Stomach (tissue), 8 donors: ENCODE measurements at regions not wholly inside any gene's neighbourhood (a gene's known extent, or its start where the extent isn't known, plus 50 kb on each side); places are given as distances from the start of the nearest gene placed in this dataset.
A peak's percentile ranks its signal among the peaks of the same experiment; 100 is the strongest.

Experiments
- DNase-seq, 2 donors: peaks; one replicate each; pipeline versions ENCODE4 v3.0.0 to v3.0.0-alpha.2; 2013 to 2019
- H3K27ac ChIP-seq, 5 donors: fragments of 200-600 bp in 4 of 5; sonication (generic) in 4 of 5; one replicate each; pipeline ENCODE4 v1.5.1; 2013 to 2019; ENCODE audit warnings: mild to moderate bottlenecking in 1 of 5, moderate library complexity in 1 of 5
- H3K27me3 ChIP-seq, 3 donors: fragments of 200-600 bp; sonication (generic); one replicate each; pipeline ENCODE4 v1.5.1; 2017 to 2019; ENCODE audit warnings: mixed run types in 1 of 3
- H3K36me3 ChIP-seq, 4 donors: fragments of 200-600 bp; sonication (generic); 1 replicate in 3 of 4; 2 replicates in 1 of 4; pipeline ENCODE4 v1.5.1; 2016 to 2019
- H3K4me1 ChIP-seq, 4 donors: fragments of 200-600 bp; sonication (generic); one replicate each; pipeline ENCODE4 v1.5.1; 2016 to 2019
- H3K4me3 ChIP-seq, 4 donors: fragments of 200-600 bp; sonication (generic) in 3 of 4; one replicate each; pipeline ENCODE4 v1.5.1; 2016 to 2019; ENCODE audit warnings: mild to moderate bottlenecking in 1 of 4
- H3K9me3 ChIP-seq, 4 donors: fragments of 200-600 bp; sonication (generic); one replicate each; pipeline ENCODE4 v1.5.1; 2016 to 2019
- EP300 ChIP-seq: sonication (generic); formaldehyde crosslinking; IDR thresholded peaks from one replicate; pipeline ENCODE4 v1.6.1; 2017; ENCODE audit warnings: antibody characterized with exemption
- POLR2A ChIP-seq, 4 donors: fragments of 450-650 bp; IDR thresholded peaks; one replicate each; pipeline ENCODE4 v1.6.1; 2016; ENCODE audit warnings: antibody characterized with exemption in 4 of 4, control low read depth in 2 of 4, mild to moderate bottlenecking in 1 of 4, moderate library complexity in 1 of 4
- POLR2AphosphoS5 ChIP-seq, 3 donors: sonication (generic); formaldehyde crosslinking; IDR thresholded peaks; one replicate each; pipeline ENCODE4 v1.6.1; 2016; ENCODE audit warnings: antibody characterized with exemption in 3 of 3
- WGBS, 5 donors: extraction: QIAGEN DNeasy Blood & Tissue Kit in 3 of 5; methylation state at CpG; one replicate each; pipeline versions ENCODE4 v1.1.5 to v1.1.7; 2013 to 2018; 5-methylcytosine and 5-hydroxymethylcytosine counted together
- intact Hi-C: fragments of 100-400 bp; cut with DNase I; formaldehyde crosslinking; loops from one replicate; pipeline ENCODE4 v1.15.1; 2023; ENCODE audit warnings: low total_unique reads
- TF ChIP-seq, protein P1 (sequence below), 7 experiments: fragments of 450-650 bp in 4 of 7; fragments of 200-600 bp in 3 of 7; sonication (generic) in 3 of 7; IDR thresholded peaks; one replicate each; pipeline ENCODE4 v1.5.1; 2016 to 2019; ENCODE audit warnings: antibody characterized with exemption in 7 of 7, control low read depth in 2 of 7, mild to moderate bottlenecking in 1 of 7
- donor health status: healthy with polysubstance abuse.
- donor health status: Bipolar disorder and iron deficiency.
- donor health status: healthy.

- Histone ChIP-seq H3K4me1 (peaks cover 13 to 45% (median 23%) of the 10 kb centered on the region in 4 donors), H3K36me3 (no peaks in the 10 kb centered on the region), H3K27me3 (no peaks in the 10 kb centered on the region), H3K4me3 (no peak overlapping the region), H3K9me3 (no peaks in the 10 kb centered on the region), H3K27ac (peak overlapping the region in 1 of 5 donors; percentile 83)
- no peak for DNase-seq
- WGBS, 5 donors: 84 to 99% (median 97%) methylated on average over 4 to 5 of the region's 5 CpGs
- TF ChIP-seq POLR2AphosphoS5 (IDR thresholded peaks at IDR 0.05): no peak
- TF ChIP-seq, protein P1, sequence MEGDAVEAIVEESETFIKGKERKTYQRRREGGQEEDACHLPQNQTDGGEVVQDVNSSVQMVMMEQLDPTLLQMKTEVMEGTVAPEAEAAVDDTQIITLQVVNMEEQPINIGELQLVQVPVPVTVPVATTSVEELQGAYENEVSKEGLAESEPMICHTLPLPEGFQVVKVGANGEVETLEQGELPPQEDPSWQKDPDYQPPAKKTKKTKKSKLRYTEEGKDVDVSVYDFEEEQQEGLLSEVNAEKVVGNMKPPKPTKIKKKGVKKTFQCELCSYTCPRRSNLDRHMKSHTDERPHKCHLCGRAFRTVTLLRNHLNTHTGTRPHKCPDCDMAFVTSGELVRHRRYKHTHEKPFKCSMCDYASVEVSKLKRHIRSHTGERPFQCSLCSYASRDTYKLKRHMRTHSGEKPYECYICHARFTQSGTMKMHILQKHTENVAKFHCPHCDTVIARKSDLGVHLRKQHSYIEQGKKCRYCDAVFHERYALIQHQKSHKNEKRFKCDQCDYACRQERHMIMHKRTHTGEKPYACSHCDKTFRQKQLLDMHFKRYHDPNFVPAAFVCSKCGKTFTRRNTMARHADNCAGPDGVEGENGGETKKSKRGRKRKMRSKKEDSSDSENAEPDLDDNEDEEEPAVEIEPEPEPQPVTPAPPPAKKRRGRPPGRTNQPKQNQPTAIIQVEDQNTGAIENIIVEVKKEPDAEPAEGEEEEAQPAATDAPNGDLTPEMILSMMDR (IDR thresholded peaks at IDR 0.05): no peak
- no peak for TF ChIP-seq POLR2A (IDR thresholded peaks at IDR 0.05)
- TF ChIP-seq EP300: no peak
- intact Hi-C loops: no loop called here
These were observed 285.1 kb downstream of the GADD45G start for GRCh38 chr9:89889865-89890264.

DNA sequence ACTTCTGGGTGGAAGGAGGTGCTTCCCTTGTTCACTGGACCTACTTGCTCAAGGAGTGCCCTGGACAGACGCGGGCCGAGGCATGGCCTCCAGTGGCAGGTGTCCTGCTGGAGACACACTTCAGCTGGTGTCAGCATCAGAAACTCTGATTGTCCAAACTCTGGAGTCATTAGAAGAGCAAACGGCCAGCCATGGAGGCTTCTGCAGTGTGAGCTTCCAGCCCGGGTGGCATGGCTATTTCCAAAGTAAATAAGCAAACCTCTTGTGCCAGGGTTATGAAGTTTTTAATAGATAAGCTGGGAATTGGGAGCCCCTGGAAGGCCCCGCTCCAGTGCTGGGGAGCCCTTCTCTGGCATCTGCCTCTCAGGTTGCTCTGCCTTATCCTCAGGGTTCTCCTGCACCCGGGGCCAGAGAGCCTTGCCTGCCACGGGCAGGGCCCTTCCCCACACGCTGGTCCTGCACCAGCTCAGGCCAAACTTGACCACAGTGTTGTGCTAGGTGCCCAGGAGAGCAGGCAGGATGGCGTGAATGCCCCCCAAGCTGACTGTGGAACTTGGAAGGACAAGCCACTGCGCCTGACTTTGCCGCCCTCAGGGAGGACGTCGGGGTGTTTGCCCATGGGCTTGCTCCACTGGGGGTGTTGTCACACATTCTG lies 285.6 kb downstream of the GADD45G start:
- TF ChIP-seq POLR2AphosphoS5 (IDR thresholded peaks at IDR 0.05): no peak
- no peak for TF ChIP-seq EP300
- TF ChIP-seq POLR2A (IDR thresholded peaks at IDR 0.05): no peak
- no peak for DNase-seq

GRCh38 chr9:89891221-89891590 lies 286.4 kb downstream of the GADD45G start:
- no peak overlapping the region for H3K4me3 ChIP-seq
- intact Hi-C loops: no loop called here
- no peaks in the 10 kb centered on the region for H3K36me3 ChIP-seq

More for the DNA sequence above, 285.6 kb downstream of the GADD45G start:
- H3K27me3 ChIP-seq: no peaks in the 10 kb centered on the region
- WGBS, 5 donors: 60 to 75% (median 66%) methylated on average over 11 to 14 of the region's 14 CpGs
- intact Hi-C loops: no loop called here
- H3K27ac ChIP-seq: peak overlapping the region in 2 of 5 donors; percentile 67 to 83
- no peaks in the 10 kb centered on the region for H3K36me3 ChIP-seq
- H3K4me3 ChIP-seq: no peak overlapping the region
- no peaks in the 10 kb centered on the region for H3K9me3 ChIP-seq
- peaks cover 13 to 45% (median 23%) of the 10 kb centered on the region in 4 donors for H3K4me1 ChIP-seq

GRCh38 chr9:89891591-89892304 lies 286.9 kb downstream of the GADD45G start:
- peak overlapping the region in 4 of 5 donors; percentile 50 to 83 (median 62) for H3K27ac ChIP-seq

More at GRCh38 chr9:89891221-89891590, 286.4 kb downstream of the GADD45G start:
- Histone ChIP-seq H3K27me3 (no peaks in the 10 kb centered on the region), H3K4me1 (peaks cover 13 to 43% (median 23%) of the 10 kb centered on the region in 4 donors), H3K27ac (peak overlapping the region in 4 of 5 donors; percentile 50 to 83 (median 62)), H3K9me3 (no peaks in the 10 kb centered on the region)
- no peak for DNase-seq
- WGBS, 5 donors: 69 to 86% (median 73%) methylated on average over 5 of the region's 5 CpGs
- no peak for TF ChIP-seq POLR2A (IDR thresholded peaks at IDR 0.05)
- TF ChIP-seq EP300: no peak
- TF ChIP-seq POLR2AphosphoS5 (IDR thresholded peaks at IDR 0.05): no peak
- TF ChIP-seq, protein P1 (IDR thresholded peaks at IDR 0.05): no peak

GRCh38 chr9:89892920-89893319 lies 288.1 kb downstream of the GADD45G start:
- H3K4me3 ChIP-seq: no peak overlapping the region
- no peaks in the 10 kb centered on the region for H3K36me3 ChIP-seq
- H3K27ac ChIP-seq: peak overlapping the region in 2 of 5 donors; percentile 58 to 83
- H3K9me3 ChIP-seq: no peaks in the 10 kb centered on the region
- 79 to 92% (median 89%) methylated on average over 6 of the region's 6 CpGs for whole genome bisulfite sequencing, 5 donors
- no peak for DNase-seq
- H3K4me1 ChIP-seq: peaks cover 13 to 36% (median 23%) of the 10 kb centered on the region in 4 donors
- TF ChIP-seq, protein P1 (IDR thresholded peaks at IDR 0.05): no peak
- TF ChIP-seq EP300 (no peak), POLR2AphosphoS5 (IDR thresholded peaks at IDR 0.05) (no peak), POLR2A (IDR thresholded peaks at IDR 0.05) (no peak)
- intact Hi-C loops: no loop called here
- H3K27me3 ChIP-seq: no peaks in the 10 kb centered on the region

More at GRCh38 chr9:89891591-89892304, 286.9 kb downstream of the GADD45G start:
- peak; percentile 36 to 81 for DNase-seq
- H3K27me3 ChIP-seq: no peaks in the 10 kb centered on the region
- H3K36me3 ChIP-seq: no peaks in the 10 kb centered on the region
- no peaks in the 10 kb centered on the region for H3K9me3 ChIP-seq
- WGBS, 5 donors: 23 to 32% (median 30%) methylated on average over 5 to 6 of the region's 6 CpGs
- intact Hi-C loops: no loop called here
- H3K4me3 ChIP-seq: no peak overlapping the region
- TF ChIP-seq EP300 (peak; percentile 92), POLR2A (IDR thresholded peaks at IDR 0.05) (no peak), POLR2AphosphoS5 (IDR thresholded peaks at IDR 0.05) (peak; percentile 59 to 88 (median 61))
- peaks cover 13 to 38% (median 23%) of the 10 kb centered on the region in 4 donors for H3K4me1 ChIP-seq
